ENCODE measurements at regions not wholly inside any gene's neighbourhood (a gene's known extent, or its start where the extent isn't known, plus 50 kb on each side); places are given as distances from the start of the nearest gene placed in this dataset.
"Not testable (repeated sequence)": the region's sequence is repeated elsewhere in the genome, so short reads cannot be mapped to it uniquely, and the experiment has no call there.

GRCh38 chr12:131660401-131660800 lies 50.5 kb upstream of the SFSWAP start:
- not testable (repeated sequence) for TF ChIP-seq EZH2 (IDR thresholded peaks at IDR 0.05; ENCODE audit: low read depth, low read length, severe bottlenecking); CTCF (IDR thresholded peaks at IDR 0.05; ENCODE audit: control extremely low read depth in 1 of 3, insufficient read depth in 1 of 3, low read depth in 1 of 3, low read length in 3 of 3); ZNF274 (IDR thresholded peaks at IDR 0.05; ENCODE audit: borderline replicate concordance, extremely low read depth, low read length); FOSL1 (IDR thresholded peaks at IDR 0.05; ENCODE audit: insufficient read depth, low read depth, low read length); POLR2AphosphoS5 (IDR thresholded peaks at IDR 0.05; ENCODE audit: low read depth, low read length); SP1 (IDR thresholded peaks at IDR 0.05; ENCODE audit: low read depth, low read length); BRCA1 (IDR thresholded peaks at IDR 0.05; ENCODE audit: low read depth, low read length); EGR1 (IDR thresholded peaks at IDR 0.05; ENCODE audit: borderline replicate concordance, low read depth, low read length)
- TF ChIP-seq, protein P1, sequence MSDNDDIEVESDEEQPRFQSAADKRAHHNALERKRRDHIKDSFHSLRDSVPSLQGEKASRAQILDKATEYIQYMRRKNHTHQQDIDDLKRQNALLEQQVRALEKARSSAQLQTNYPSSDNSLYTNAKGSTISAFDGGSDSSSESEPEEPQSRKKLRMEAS (IDR thresholded peaks at IDR 0.05) = not testable (repeated sequence)

Measured in H1 (cell line).